Jurkat, Clone E6-1 (cell line): ENCODE measurements at regions not wholly inside any gene's neighbourhood (a gene's known extent, or its start where the extent isn't known, plus 50 kb on each side); places are given as distances from the start of the nearest gene placed in this dataset.

ENCODE experiments used
- DNase-seq: peaks from one replicate; pipeline ENCODE4 v3.0.0-alpha.2; 2011; ENCODE audit warnings: low read depth, low spot score
- H3K4me3 ChIP-seq: 2 replicates; pipeline ENCODE4 v1.5.1; 2011; ENCODE audit warnings: mild to moderate bottlenecking, low read length, control low read depth, moderate library complexity

DNA sequence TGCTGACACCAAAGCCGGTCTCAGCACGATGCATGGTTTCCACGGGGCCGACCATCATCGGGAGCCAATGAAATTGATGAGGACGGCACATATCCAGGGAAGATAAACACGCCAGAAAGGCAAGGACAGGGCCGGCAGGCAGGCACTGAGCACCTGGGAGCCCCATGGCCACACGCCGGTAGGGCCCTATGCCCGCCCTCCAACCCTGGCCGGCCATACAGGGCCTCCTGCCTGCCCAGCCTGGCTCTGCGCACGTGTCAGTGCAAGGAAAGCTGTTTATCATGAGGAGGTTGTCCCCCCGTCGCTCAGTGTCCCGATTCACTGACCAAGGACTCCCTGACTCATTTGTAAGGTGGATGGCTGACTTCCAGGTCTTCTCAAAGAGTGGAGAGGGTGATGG, 237.5 kb downstream of the GLI2 start:
- no peak overlapping the region for H3K4me3 ChIP-seq
- no peak for DNase-seq

DNA sequence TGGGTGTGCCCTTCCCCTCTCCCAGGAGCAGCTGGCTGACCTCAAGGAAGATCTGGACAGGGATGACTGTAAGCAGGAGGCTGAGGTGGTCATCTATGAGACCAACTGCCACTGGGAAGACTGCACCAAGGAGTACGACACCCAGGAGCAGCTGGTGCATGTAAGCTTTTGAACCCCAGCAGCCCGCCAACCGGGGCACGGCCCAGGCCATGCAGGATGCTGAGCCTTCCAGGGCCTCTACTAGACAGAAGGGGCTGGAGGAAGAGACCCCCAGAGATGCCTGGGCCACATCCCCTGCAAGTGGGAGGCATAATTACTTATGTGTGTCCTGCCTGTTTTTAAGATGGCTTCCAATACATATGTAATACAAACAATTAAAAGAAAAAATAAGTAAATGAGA, 239.3 kb downstream of the GLI2 start:
- no peak for DNase-seq
- no peak overlapping the region for H3K4me3 ChIP-seq

- DNase-seq: no peak
- no peak overlapping the region for H3K4me3 ChIP-seq
These were observed 241.0 kb downstream of the GLI2 start for GRCh38 chr2:120976501-120977307.

GRCh38 chr2:120977582-120978358, 242.1 kb downstream of the GLI2 start:
- no peak overlapping the region for H3K4me3 ChIP-seq
- DNase-seq: no peak

GRCh38 chr2:120978359-120979050, 242.8 kb downstream of the GLI2 start:
- no peak for DNase-seq
- no peak overlapping the region for H3K4me3 ChIP-seq

GRCh38 chr2:120979398-120979797, 243.7 kb downstream of the GLI2 start:
- DNase-seq: no peak
- no peak overlapping the region for H3K4me3 ChIP-seq

GRCh38 chr2:120979921-120980320, 244.3 kb downstream of the GLI2 start:
- no peak for DNase-seq
- no peak overlapping the region for H3K4me3 ChIP-seq

GRCh38 chr2:120981443-120981842, 245.8 kb downstream of the GLI2 start:
- no peak for DNase-seq
- no peak overlapping the region for H3K4me3 ChIP-seq

DNA sequence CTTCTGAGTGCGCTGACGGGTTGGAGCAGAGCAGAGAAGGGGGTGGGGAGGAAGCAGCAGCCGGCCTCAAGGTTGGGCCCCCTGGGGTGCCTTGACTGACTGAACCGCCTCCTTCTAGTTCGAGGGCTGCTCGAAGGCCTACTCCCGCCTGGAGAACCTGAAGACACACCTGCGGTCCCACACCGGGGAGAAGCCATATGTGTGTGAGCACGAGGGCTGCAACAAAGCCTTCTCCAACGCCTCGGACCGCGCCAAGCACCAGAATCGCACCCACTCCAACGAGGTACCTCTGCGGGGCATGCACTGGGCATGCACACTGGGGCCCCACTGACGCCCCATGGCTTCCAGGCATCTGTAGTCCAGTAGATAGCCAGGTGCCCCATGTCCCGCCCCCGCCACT, 246.9 kb downstream of the GLI2 start:
- DNase-seq: no peak
- no peak overlapping the region for H3K4me3 ChIP-seq

- no peak overlapping the region for H3K4me3 ChIP-seq
- no peak for DNase-seq
These were observed 247.7 kb downstream of the GLI2 start for GRCh38 chr2:120983344-120983743.

DNA sequence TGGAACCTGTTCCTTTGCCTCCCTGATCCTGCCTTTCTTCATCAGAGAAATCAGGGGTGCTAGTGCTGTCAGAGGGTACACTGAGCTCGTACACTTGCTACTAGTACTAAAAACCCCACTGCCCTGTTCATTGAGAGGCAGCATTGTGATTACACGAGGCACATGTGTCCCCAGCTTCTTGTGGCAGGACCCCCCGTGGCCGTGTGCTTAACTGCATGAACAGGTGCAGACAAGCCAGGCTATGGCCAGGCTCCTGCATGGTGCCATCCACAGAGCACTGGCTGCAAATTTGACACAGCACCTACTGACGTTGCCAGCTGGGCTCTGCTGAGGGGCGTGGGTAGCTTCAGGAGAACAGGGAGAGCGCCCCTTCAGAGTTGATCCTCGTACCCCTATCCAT, 248.4 kb downstream of the GLI2 start:
- H3K4me3 ChIP-seq: no peak overlapping the region
- DNase-seq: no peak

GRCh38 chr2:120984452-120985173, 248.9 kb downstream of the GLI2 start:
- DNase-seq: no peak
- H3K4me3 ChIP-seq: no peak overlapping the region

- no peak for DNase-seq
- H3K4me3 ChIP-seq: no peak overlapping the region
These were observed 249.7 kb downstream of the GLI2 start for GRCh38 chr2:120985174-120985996.

DNA sequence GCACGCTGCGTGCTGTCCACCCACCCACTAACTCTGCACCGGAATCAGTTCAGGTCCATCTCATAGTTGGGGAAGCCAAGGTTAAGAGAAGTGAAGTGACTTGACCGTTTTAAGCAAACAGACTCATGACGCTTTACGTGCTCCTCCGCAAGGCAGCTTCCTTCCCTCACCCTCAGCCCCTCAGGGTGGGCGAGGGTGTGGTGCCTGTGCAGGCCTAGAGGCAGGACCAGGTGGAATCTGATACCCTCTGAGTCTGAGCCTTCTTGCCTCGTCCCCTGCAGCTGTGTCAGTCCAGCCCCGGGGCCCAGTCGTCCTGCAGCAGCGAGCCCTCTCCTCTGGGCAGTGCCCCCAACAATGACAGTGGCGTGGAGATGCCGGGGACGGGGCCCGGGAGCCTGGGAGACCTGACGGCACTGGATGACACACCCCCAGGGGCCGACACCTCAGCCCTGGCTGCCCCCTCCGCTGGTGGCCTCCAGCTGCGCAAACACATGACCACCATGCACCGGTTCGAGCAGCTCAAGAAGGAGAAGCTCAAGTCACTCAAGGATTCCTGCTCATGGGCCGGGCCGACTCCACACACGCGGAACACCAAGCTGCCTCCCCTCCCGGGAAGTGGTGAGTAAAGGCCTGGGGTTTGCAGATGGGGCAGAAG, 250.5 kb downstream of the GLI2 start:
- no peak for DNase-seq
- H3K4me3 ChIP-seq: no peak overlapping the region

DNA sequence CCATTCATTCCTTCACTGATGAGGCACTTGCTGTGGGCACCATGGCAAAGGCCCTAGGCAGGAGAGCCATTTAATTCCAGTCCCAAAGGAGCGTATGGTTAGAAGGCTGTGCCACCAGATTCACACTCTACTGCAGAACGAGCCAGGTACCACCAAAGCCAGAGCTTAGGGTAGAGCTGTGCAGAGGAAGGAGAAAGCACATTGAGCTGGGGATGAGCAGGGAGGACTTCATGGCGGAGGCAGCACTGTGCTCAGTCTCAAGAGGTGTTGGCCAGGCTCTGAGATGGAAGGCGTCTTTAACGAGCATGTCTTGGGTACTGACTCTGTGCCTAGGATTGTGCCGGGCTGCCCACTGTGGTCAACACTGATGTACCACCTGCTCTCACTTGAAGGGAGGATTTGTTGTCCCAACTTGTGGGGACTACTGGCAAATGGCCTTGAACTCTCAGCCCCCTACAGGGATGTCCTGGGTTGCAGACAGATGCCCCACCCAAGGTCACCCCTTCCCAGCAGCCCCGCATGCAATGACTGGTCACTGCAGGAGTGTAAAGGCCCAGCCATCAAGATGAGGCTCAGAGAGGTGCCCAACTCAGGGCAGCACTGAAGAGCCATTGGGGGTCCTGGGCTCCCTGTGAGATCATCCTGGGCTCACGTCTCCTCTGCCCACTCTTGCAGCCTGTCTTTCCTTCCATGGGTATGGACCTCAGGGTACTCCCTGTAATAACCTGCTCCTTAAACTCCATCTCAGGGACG, 251.4 kb downstream of the GLI2 start:
- DNase-seq: no peak

GRCh38 chr2:120988051-120988699, 252.5 kb downstream of the GLI2 start:
- no peak for DNase-seq

More for the DNA sequence above, 251.4 kb downstream of the GLI2 start:
- H3K4me3 ChIP-seq: no peak overlapping the region

More at GRCh38 chr2:120988051-120988699, 252.5 kb downstream of the GLI2 start:
- no peak overlapping the region for H3K4me3 ChIP-seq
